ENCODE measurements at regions not wholly inside any gene's neighbourhood (a gene's known extent, or its start where the extent isn't known, plus 50 kb on each side); places are given as distances from the start of the nearest gene placed in this dataset.

- H3K36me3 ChIP-seq (ENCODE audit: insufficient read depth, low read length): no peaks in the 10 kb centered on the region
Observed at GRCh38 chr4:33881176-33881575, 2363.1 kb downstream of the ARAP2 start.

GRCh38 chr4:33882246-33882990 is 2361.9 kb downstream of the ARAP2 start:
- Histone ChIP-seq H3K36me3 (ENCODE audit: insufficient read depth, low read length) (no peaks in the 10 kb centered on the region), H3K4me1 (ENCODE audit: insufficient read depth, low read length) (0 out of 2 replicates have a peak, but pooled peaks cover 4% of the 10 kb centered on the region), H3K9me3 (ENCODE audit: control insufficient read depth, insufficient read depth, low read length) (no peaks in the 10 kb centered on the region), H3K9ac (ENCODE audit: low read depth, low read length) (no peak overlapping the region)

More at GRCh38 chr4:33881176-33881575, 2363.1 kb downstream of the ARAP2 start:
- Histone ChIP-seq H3K9me3 (ENCODE audit: control insufficient read depth, insufficient read depth, low read length) (no peaks in the 10 kb centered on the region), H3K9ac (ENCODE audit: low read depth, low read length) (no peak overlapping the region), H3K4me1 (ENCODE audit: insufficient read depth, low read length) (0 out of 2 replicates have a peak, but pooled peaks cover 4% of the 10 kb centered on the region)

GRCh38 chr4:33883111-33883510 is 2361.2 kb downstream of the ARAP2 start:
- Histone ChIP-seq H3K9ac (ENCODE audit: low read depth, low read length) (no peak overlapping the region), H3K4me1 (ENCODE audit: insufficient read depth, low read length) (0 out of 2 replicates have a peak, but pooled peaks cover 4% of the 10 kb centered on the region), H3K36me3 (ENCODE audit: insufficient read depth, low read length) (no peaks in the 10 kb centered on the region), H3K9me3 (ENCODE audit: control insufficient read depth, insufficient read depth, low read length) (no peaks in the 10 kb centered on the region)

- 0 out of 2 replicates have a peak, but pooled peaks cover 4% of the 10 kb centered on the region for H3K4me1 ChIP-seq (ENCODE audit: insufficient read depth, low read length)
- no peaks in the 10 kb centered on the region for H3K36me3 ChIP-seq (ENCODE audit: insufficient read depth, low read length)
- H3K9ac ChIP-seq (ENCODE audit: low read depth, low read length): no peak overlapping the region
- H3K9me3 ChIP-seq (ENCODE audit: control insufficient read depth, insufficient read depth, low read length): no peaks in the 10 kb centered on the region
Observed at GRCh38 chr4:33886356-33886755, 2358.0 kb downstream of the ARAP2 start.

- no peaks in the 10 kb centered on the region for H3K9me3 ChIP-seq (ENCODE audit: control insufficient read depth, insufficient read depth, low read length)
- H3K36me3 ChIP-seq (ENCODE audit: insufficient read depth, low read length): no peaks in the 10 kb centered on the region
- H3K4me1 ChIP-seq (ENCODE audit: insufficient read depth, low read length): no peaks in the 10 kb centered on the region
- H3K9ac ChIP-seq (ENCODE audit: low read depth, low read length): no peak overlapping the region
Observed at GRCh38 chr4:33890841-33891240, 2353.5 kb downstream of the ARAP2 start.

- peaks cover 29% of the 10 kb centered on the region for H3K9me3 ChIP-seq (ENCODE audit: control insufficient read depth, insufficient read depth, low read length)
- H3K9ac ChIP-seq (ENCODE audit: low read depth, low read length): no peak overlapping the region
- no peaks in the 10 kb centered on the region for H3K4me1 ChIP-seq (ENCODE audit: insufficient read depth, low read length)
Observed at GRCh38 chr4:33911959-33912358, 2332.4 kb downstream of the ARAP2 start.

GRCh38 chr4:33914386-33914785 is 2329.9 kb downstream of the ARAP2 start:
- H3K4me1 ChIP-seq (ENCODE audit: insufficient read depth, low read length): no peaks in the 10 kb centered on the region
- H3K36me3 ChIP-seq (ENCODE audit: insufficient read depth, low read length): no peaks in the 10 kb centered on the region
- no peak overlapping the region for H3K9ac ChIP-seq (ENCODE audit: low read depth, low read length)
- H3K9me3 ChIP-seq (ENCODE audit: control insufficient read depth, insufficient read depth, low read length): peaks cover 29% of the 10 kb centered on the region

More at GRCh38 chr4:33911959-33912358, 2332.4 kb downstream of the ARAP2 start:
- no peaks in the 10 kb centered on the region for H3K36me3 ChIP-seq (ENCODE audit: insufficient read depth, low read length)

GRCh38 chr4:33923469-33923868 is 2320.8 kb downstream of the ARAP2 start:
- H3K4me1 ChIP-seq (ENCODE audit: insufficient read depth, low read length): no peaks in the 10 kb centered on the region
- peaks cover 2% of the 10 kb centered on the region for H3K9me3 ChIP-seq (ENCODE audit: control insufficient read depth, insufficient read depth, low read length)
- H3K9ac ChIP-seq (ENCODE audit: low read depth, low read length): no peak overlapping the region
- no peaks in the 10 kb centered on the region for H3K36me3 ChIP-seq (ENCODE audit: insufficient read depth, low read length)

- Histone ChIP-seq H3K4me1 (ENCODE audit: insufficient read depth, low read length) (no peaks in the 10 kb centered on the region), H3K9ac (ENCODE audit: low read depth, low read length) (no peak overlapping the region), H3K36me3 (ENCODE audit: insufficient read depth, low read length) (no peaks in the 10 kb centered on the region), H3K9me3 (ENCODE audit: control insufficient read depth, insufficient read depth, low read length) (peaks cover 2% of the 10 kb centered on the region)
Observed at GRCh38 chr4:33924239-33924638, 2320.1 kb downstream of the ARAP2 start.

- no peaks in the 10 kb centered on the region for H3K36me3 ChIP-seq (ENCODE audit: insufficient read depth, low read length)
- H3K9me3 ChIP-seq (ENCODE audit: control insufficient read depth, insufficient read depth, low read length): no peaks in the 10 kb centered on the region
- H3K9ac ChIP-seq (ENCODE audit: low read depth, low read length): no peak overlapping the region
- no peaks in the 10 kb centered on the region for H3K4me1 ChIP-seq (ENCODE audit: insufficient read depth, low read length)
Observed at GRCh38 chr4:33924811-33925210, 2319.5 kb downstream of the ARAP2 start.

GRCh38 chr4:33930497-33930896 is 2313.8 kb downstream of the ARAP2 start:
- Histone ChIP-seq H3K36me3 (ENCODE audit: insufficient read depth, low read length) (no peaks in the 10 kb centered on the region), H3K9ac (ENCODE audit: low read depth, low read length) (no peak overlapping the region), H3K9me3 (ENCODE audit: control insufficient read depth, insufficient read depth, low read length) (no peaks in the 10 kb centered on the region), H3K4me1 (ENCODE audit: insufficient read depth, low read length) (no peaks in the 10 kb centered on the region)

- Histone ChIP-seq H3K36me3 (ENCODE audit: insufficient read depth, low read length) (no peaks in the 10 kb centered on the region), H3K9ac (ENCODE audit: low read depth, low read length) (no peak overlapping the region), H3K4me1 (ENCODE audit: insufficient read depth, low read length) (no peaks in the 10 kb centered on the region), H3K9me3 (ENCODE audit: control insufficient read depth, insufficient read depth, low read length) (no peaks in the 10 kb centered on the region)
Observed at GRCh38 chr4:33931026-33931425, 2313.3 kb downstream of the ARAP2 start.

GRCh38 chr4:33940281-33940680 is 2304.0 kb downstream of the ARAP2 start:
- no peaks in the 10 kb centered on the region for H3K4me1 ChIP-seq (ENCODE audit: insufficient read depth, low read length)
- H3K9me3 ChIP-seq (ENCODE audit: control insufficient read depth, insufficient read depth, low read length): no peaks in the 10 kb centered on the region
- no peak overlapping the region for H3K9ac ChIP-seq (ENCODE audit: low read depth, low read length)

GRCh38 chr4:33941854-33942253 is 2302.5 kb downstream of the ARAP2 start:
- H3K36me3 ChIP-seq (ENCODE audit: insufficient read depth, low read length): no peaks in the 10 kb centered on the region
- no peak overlapping the region for H3K9ac ChIP-seq (ENCODE audit: low read depth, low read length)
- no peaks in the 10 kb centered on the region for H3K4me1 ChIP-seq (ENCODE audit: insufficient read depth, low read length)
- no peaks in the 10 kb centered on the region for H3K9me3 ChIP-seq (ENCODE audit: control insufficient read depth, insufficient read depth, low read length)

More at GRCh38 chr4:33940281-33940680, 2304.0 kb downstream of the ARAP2 start:
- H3K36me3 ChIP-seq (ENCODE audit: insufficient read depth, low read length): no peaks in the 10 kb centered on the region

- Histone ChIP-seq H3K9me3 (ENCODE audit: control insufficient read depth, insufficient read depth, low read length) (no peaks in the 10 kb centered on the region), H3K36me3 (ENCODE audit: insufficient read depth, low read length) (no peaks in the 10 kb centered on the region), H3K4me1 (ENCODE audit: insufficient read depth, low read length) (no peaks in the 10 kb centered on the region)
Observed at GRCh38 chr4:33948921-33949320, 2295.4 kb downstream of the ARAP2 start.

More at GRCh38 chr4:33948921-33949320, 2295.4 kb downstream of the ARAP2 start:
- no peak overlapping the region for H3K9ac ChIP-seq (ENCODE audit: low read depth, low read length)

All from ES-I3 (cell line).